HL-60 (cell line): ENCODE measurements at regions not wholly inside any gene's neighbourhood (a gene's known extent, or its start where the extent isn't known, plus 50 kb on each side); places are given as distances from the start of the nearest gene placed in this dataset.

ENCODE experiments used
- DNase-seq, 2 experiments: peaks; one replicate each; pipeline ENCODE4 v3.0.0-alpha.2; 2010 to 2020; ENCODE audit warnings: low read depth in 1 of 2, low spot score in 1 of 2
- H3K27ac ChIP-seq: fragments of 250-450 bp; sonication (Bioruptor Pico); replicated peaks from 2 replicates; pipeline ENCODE4 v1.5.1; 2020; ENCODE audit warnings: mild to moderate bottlenecking, moderate library complexity
- H3K27me3 ChIP-seq: fragments of 250-450 bp; sonication (Bioruptor Pico); 2 replicates; pipeline ENCODE4 v1.5.1; 2021; ENCODE audit warnings: mild to moderate bottlenecking, moderate library complexity; ENCODE audit not compliant: insufficient read depth, poor library complexity, severe bottlenecking
- H3K4me3 ChIP-seq: replicated peaks from 2 replicates; pipeline ENCODE4 v1.5.1; 2011; ENCODE audit warnings: mild to moderate bottlenecking, control low read depth, low read length; ENCODE audit not compliant: insufficient read depth
- GABPA ChIP-seq: IDR thresholded peaks from 2 replicates; pipeline ENCODE4 v1.6.1; 2012; ENCODE audit warnings: low read depth
- POLR2AphosphoS5 ChIP-seq: IDR thresholded peaks from 2 replicates; pipeline ENCODE4 v1.6.1; 2012; ENCODE audit warnings: low read depth
- SPI1 ChIP-seq: IDR thresholded peaks from 2 replicates; pipeline ENCODE4 v1.6.1; 2012; ENCODE audit warnings: low read depth, mild to moderate bottlenecking, borderline replicate concordance
- TF ChIP-seq, protein P1 (sequence below): IDR thresholded peaks from one replicate; pipeline ENCODE4 v1.5.1; 2011; ENCODE audit warnings: low read length, control low read depth, inconsistent platforms; ENCODE audit not compliant: insufficient read depth
- TF ChIP-seq, protein P2 (sequence below): IDR thresholded peaks from 2 replicates; pipeline ENCODE4 v1.6.1; 2012; ENCODE audit warnings: low read depth; ENCODE audit not compliant: insufficient replicate concordance

DNA sequence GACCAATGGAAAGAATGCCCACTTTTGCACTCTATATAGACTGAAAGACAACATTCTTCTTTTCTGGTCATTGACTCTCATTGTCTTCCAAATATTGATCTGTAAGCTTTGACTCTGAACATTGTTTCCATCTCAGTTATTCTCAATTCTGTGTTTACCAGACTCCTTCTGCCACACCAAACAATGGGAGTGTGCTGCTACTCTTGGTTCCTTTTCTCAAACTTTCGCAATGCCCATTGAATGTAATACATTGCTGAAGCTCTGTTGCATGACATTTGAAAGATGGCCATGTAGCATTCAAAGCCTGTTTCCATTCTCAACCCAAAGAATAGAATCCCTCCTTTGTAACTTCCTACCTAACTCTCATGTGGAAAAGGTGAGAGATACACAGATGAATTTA is 136.2 kb downstream of the BTC start:
- H3K4me3 ChIP-seq = no peak overlapping the region
- TF ChIP-seq POLR2AphosphoS5 = no peak
- TF ChIP-seq GABPA = no peak
- TF ChIP-seq, protein P1, sequence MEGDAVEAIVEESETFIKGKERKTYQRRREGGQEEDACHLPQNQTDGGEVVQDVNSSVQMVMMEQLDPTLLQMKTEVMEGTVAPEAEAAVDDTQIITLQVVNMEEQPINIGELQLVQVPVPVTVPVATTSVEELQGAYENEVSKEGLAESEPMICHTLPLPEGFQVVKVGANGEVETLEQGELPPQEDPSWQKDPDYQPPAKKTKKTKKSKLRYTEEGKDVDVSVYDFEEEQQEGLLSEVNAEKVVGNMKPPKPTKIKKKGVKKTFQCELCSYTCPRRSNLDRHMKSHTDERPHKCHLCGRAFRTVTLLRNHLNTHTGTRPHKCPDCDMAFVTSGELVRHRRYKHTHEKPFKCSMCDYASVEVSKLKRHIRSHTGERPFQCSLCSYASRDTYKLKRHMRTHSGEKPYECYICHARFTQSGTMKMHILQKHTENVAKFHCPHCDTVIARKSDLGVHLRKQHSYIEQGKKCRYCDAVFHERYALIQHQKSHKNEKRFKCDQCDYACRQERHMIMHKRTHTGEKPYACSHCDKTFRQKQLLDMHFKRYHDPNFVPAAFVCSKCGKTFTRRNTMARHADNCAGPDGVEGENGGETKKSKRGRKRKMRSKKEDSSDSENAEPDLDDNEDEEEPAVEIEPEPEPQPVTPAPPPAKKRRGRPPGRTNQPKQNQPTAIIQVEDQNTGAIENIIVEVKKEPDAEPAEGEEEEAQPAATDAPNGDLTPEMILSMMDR = no peak
- no peak for TF ChIP-seq SPI1
- TF ChIP-seq, protein P2, sequence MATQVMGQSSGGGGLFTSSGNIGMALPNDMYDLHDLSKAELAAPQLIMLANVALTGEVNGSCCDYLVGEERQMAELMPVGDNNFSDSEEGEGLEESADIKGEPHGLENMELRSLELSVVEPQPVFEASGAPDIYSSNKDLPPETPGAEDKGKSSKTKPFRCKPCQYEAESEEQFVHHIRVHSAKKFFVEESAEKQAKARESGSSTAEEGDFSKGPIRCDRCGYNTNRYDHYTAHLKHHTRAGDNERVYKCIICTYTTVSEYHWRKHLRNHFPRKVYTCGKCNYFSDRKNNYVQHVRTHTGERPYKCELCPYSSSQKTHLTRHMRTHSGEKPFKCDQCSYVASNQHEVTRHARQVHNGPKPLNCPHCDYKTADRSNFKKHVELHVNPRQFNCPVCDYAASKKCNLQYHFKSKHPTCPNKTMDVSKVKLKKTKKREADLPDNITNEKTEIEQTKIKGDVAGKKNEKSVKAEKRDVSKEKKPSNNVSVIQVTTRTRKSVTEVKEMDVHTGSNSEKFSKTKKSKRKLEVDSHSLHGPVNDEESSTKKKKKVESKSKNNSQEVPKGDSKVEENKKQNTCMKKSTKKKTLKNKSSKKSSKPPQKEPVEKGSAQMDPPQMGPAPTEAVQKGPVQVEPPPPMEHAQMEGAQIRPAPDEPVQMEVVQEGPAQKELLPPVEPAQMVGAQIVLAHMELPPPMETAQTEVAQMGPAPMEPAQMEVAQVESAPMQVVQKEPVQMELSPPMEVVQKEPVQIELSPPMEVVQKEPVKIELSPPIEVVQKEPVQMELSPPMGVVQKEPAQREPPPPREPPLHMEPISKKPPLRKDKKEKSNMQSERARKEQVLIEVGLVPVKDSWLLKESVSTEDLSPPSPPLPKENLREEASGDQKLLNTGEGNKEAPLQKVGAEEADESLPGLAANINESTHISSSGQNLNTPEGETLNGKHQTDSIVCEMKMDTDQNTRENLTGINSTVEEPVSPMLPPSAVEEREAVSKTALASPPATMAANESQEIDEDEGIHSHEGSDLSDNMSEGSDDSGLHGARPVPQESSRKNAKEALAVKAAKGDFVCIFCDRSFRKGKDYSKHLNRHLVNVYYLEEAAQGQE = no peak
- no peak overlapping the region for H3K27ac ChIP-seq
- peak; percentile 40 to 57 for DNase-seq
- no peaks in the 10 kb centered on the region for H3K27me3 ChIP-seq

DNA sequence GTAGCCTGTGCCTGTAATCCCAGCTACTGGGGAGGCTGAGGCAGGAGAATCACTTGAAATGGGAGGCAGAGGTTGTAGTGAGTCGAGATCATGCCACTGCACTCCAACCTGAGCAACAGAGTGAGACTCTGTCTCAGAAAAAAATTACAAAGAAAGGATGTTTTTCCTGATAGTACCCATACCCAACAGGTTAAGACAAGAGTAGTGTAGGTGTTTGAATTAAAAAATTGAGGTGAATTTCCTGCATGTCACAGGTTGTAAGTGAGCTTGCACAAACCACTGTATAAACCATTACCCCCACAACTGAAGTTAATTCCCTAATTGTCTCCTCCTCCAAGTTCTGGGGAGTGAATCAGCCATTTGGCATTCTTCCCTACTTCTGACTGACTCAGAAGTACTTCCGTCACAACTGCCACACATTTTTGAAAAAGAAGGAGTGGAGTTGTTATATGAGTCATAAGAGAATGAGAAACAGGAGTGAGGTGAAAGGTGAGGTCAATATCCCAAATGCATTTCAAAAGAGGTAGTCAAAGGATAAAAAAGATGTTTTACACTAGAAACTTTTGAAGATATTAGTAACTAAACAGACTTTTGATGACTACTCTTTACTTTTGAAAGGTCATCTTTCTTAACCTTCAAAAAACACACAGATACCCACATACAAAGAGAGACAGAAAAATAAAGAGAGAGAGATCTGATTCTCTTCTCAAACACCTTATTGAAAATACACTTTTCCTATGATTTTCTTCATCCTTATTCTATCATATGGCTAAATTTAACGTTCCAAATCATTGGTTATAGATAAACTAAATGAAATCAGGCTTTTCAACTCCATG is 134.5 kb downstream of the BTC start:
- DNase-seq = peak in 1 of 2 experiments; percentile 58
- no peak overlapping the region for H3K4me3 ChIP-seq
- H3K27me3 ChIP-seq = no peaks in the 10 kb centered on the region
- no peak overlapping the region for H3K27ac ChIP-seq
- TF ChIP-seq POLR2AphosphoS5 (no peak), GABPA (no peak), SPI1 (no peak)
- TF ChIP-seq, protein P2 = no peak
- TF ChIP-seq, protein P1 = no peak

DNA sequence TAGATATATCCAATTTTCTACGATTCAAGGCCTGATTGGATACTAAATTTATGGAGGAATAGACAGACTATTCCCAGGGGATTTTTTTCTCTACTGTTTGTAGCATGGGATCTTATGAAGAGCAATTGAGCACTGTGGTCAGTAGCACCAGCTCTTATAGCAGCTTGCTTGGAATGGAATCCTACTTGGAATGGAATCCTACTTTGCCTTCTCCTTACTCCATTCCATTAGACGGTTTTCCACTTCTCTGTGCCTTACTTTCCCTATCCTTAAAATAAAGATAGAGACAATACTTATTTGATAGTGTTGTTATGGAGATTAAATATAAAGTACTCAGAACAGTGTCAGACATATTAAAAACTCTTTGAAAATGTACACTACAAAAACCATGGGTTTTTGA is 133.5 kb downstream of the BTC start:
- Histone ChIP-seq H3K27me3 (no peaks in the 10 kb centered on the region), H3K4me3 (no peak overlapping the region), H3K27ac (no peak overlapping the region)
- TF ChIP-seq, protein P1 = no peak
- TF ChIP-seq GABPA (no peak), POLR2AphosphoS5 (no peak), SPI1 (no peak)
- TF ChIP-seq, protein P2 = no peak
- DNase-seq = no peak
